Activated T-helper 17 cell treated with anti-CD3 and anti-CD28 coated beads, Interleukin-2, amount 50 U/mL, for 72 hours (primary cell): ENCODE measurements at regions not wholly inside any gene's neighbourhood (a gene's known extent, or its start where the extent isn't known, plus 50 kb on each side); places are given as distances from the start of the nearest gene placed in this dataset.
"Not testable (repeated sequence)": the region's sequence is repeated elsewhere in the genome, so short reads cannot be mapped to it uniquely, and the experiment has no call there.

ENCODE experiments used
- ATAC-seq: fragments of 150-1000 bp; cut with Tn5 transposase; replicated peaks from 2 replicates; pipeline ENCODE4 v1.10.0; 2021; ENCODE audit warnings: mild to moderate bottlenecking, moderate library complexity
- H3K27ac Mint-ChIP-seq: one replicate; pipeline ENCODE4 v1.8.0; 2022; ENCODE audit warnings: mixed read lengths
- H3K27me3 Mint-ChIP-seq: one replicate; pipeline ENCODE4 v1.8.0; 2022; ENCODE audit warnings: mixed read lengths
- H3K36me3 Mint-ChIP-seq: one replicate; pipeline ENCODE4 v1.8.0; 2022; ENCODE audit warnings: low read depth, mild to moderate bottlenecking, mixed read lengths
- H3K4me1 Mint-ChIP-seq: one replicate; pipeline ENCODE4 v1.8.0; 2022; ENCODE audit warnings: mixed read lengths
- H3K4me3 Mint-ChIP-seq: one replicate; pipeline ENCODE4 v1.8.0; 2022; ENCODE audit warnings: mild to moderate bottlenecking, mixed read lengths
- H3K9me3 Mint-ChIP-seq: one replicate; pipeline ENCODE4 v1.8.0; 2022; ENCODE audit warnings: mixed read lengths

DNA sequence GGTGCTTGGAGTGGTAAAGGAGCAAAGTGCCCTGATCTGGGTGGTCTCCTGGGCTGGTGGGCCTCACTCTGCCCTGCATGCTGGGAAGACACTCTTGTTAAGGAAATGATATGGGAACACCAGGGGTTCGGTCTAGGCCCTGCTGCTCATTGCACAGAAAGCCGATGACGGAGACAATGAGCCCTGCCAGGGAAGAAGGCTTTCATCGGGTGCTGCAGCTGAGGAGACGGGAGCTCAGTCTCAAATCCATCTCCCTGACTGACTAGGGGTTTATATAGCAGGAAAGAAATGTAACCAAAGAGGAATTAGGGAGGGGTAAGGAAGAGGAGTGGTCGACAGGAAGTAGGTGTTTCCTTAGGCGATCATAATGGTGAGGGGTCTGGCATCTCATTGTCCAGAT lies 253.4 kb downstream of the TEX29 start:
- Mint-ChIP-seq H3K27me3 (peaks cover 5% of the 10 kb centered on the region), H3K4me3 (no peak overlapping the region), H3K27ac (no peak overlapping the region), H3K36me3 (no peaks in the 10 kb centered on the region), H3K4me1 (no peaks in the 10 kb centered on the region), H3K9me3 (peaks cover 4% of the 10 kb centered on the region)
- ATAC-seq: no peak

DNA sequence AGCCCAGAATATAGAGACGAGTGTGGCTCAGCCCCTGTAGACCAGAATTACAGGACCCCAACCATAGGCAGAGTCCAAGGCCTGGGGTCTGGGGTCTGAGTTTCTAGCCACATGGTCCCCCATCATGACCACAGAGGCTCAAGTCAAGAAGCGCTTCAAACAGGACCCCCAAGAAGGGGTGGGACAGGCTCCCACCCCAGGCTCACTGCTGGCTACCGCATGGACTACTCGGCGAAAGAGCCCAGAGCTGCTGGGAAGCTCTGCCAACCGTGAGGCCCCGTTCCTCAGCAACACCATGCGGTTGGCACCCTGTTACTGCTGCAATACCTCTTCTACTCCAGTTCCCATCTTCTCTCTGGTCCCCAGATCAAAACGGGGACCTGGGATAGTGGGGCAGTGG lies 254.8 kb downstream of the TEX29 start:
- no peak for ATAC-seq
- no peak overlapping the region for H3K27ac Mint-ChIP-seq
- no peak overlapping the region for H3K4me3 Mint-ChIP-seq
- H3K4me1 Mint-ChIP-seq: no peaks in the 10 kb centered on the region
- H3K9me3 Mint-ChIP-seq: peaks cover 4% of the 10 kb centered on the region
- H3K27me3 Mint-ChIP-seq: no peaks in the 10 kb centered on the region
- H3K36me3 Mint-ChIP-seq: no peaks in the 10 kb centered on the region

DNA sequence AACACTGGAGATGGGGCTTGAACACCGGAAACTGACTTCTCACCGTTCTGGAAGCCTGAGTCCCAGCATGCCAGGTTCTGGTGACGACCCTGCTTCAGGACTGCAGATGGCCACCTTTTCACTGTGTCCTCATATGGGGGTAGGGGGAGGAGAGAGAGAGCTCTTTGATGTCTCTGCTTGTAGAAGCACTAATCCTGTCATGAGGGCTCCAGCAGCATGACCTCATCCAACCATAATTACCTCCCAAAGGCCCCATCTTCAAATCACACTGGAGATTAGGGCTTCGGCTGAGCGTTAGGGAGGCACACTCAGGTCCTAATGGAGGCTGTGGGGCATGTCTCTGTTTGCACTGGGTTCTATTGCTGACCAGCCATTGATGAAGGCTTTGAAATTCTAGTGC lies 255.3 kb downstream of the TEX29 start:
- ATAC-seq: no peak

DNA sequence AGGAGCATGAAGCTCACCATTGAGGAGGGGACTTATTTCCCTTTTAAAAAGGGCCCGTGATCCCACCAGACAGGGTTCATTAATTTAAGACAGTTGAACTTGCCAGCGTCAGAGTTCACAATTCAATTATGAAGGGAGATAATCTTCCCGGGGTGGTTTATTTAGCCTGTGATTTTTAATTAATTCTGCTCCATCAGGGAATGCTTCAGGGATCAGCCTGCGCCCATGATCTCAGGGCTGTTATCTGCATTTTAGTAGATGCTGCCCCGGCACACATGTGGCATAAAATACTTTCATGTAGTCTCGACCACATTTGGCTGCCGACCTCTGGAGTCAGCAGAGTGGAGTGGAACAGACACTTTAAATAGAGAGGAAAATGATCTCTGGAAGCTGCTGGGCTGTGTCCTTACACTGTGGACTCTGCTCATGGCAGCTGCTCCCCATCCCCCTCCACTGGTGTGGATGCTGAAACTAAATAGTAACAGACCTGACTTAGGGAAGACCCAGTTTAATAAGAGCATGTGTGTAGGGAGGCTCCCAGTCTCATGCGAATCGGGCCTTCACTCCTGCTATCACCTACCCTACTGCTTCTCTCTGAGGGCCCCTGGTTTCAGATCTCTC lies 256.9 kb downstream of the TEX29 start:
- Mint-ChIP-seq H3K4me3 (no peak overlapping the region), H3K36me3 (no peaks in the 10 kb centered on the region), H3K4me1 (no peaks in the 10 kb centered on the region), H3K27me3 (peaks cover 5% of the 10 kb centered on the region), H3K27ac (no peak overlapping the region), H3K9me3 (peaks cover 7% of the 10 kb centered on the region)
- ATAC-seq: no peak

More for the DNA sequence above, 255.3 kb downstream of the TEX29 start:
- no peak overlapping the region for H3K27ac Mint-ChIP-seq
- H3K36me3 Mint-ChIP-seq: no peaks in the 10 kb centered on the region
- no peaks in the 10 kb centered on the region for H3K4me1 Mint-ChIP-seq
- H3K9me3 Mint-ChIP-seq: peaks cover 4% of the 10 kb centered on the region
- no peaks in the 10 kb centered on the region for H3K27me3 Mint-ChIP-seq
- H3K4me3 Mint-ChIP-seq: no peak overlapping the region

DNA sequence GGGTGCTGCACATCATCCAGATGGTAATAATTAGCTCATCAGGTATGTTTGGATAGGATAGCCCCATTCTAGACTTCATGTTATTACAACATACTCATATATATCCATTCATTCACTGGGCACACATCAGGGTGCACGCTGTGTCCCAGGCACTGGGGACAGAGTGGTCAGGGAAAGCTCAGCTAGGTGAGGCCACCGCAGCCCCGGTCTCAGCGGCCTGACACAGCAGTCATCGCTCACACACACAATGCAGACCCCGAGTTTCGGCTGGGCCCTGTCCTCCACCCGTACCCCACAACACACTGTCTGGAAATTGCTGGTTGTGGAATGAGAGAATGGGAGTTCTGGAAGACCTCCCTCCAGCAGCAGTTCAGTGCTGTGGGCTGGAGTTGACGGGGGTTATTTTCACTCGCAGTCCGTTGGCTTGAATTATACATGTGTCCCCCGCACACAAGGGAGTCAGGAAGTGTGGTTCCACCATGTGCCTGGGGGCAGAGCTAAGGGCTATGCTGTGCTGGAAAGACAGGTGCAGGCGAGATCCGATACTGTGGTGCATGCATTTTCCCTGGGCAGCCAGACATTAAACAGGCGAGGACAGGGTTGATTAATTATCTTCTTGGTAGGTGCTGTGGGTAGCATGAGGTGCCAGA lies 257.6 kb downstream of the TEX29 start:
- no peaks in the 10 kb centered on the region for H3K36me3 Mint-ChIP-seq
- peaks cover 7% of the 10 kb centered on the region for H3K9me3 Mint-ChIP-seq
- peaks cover 8% of the 10 kb centered on the region for H3K27me3 Mint-ChIP-seq
- no peaks in the 10 kb centered on the region for H3K4me1 Mint-ChIP-seq
- H3K4me3 Mint-ChIP-seq: no peak overlapping the region
- H3K27ac Mint-ChIP-seq: no peak overlapping the region
- no peak for ATAC-seq

DNA sequence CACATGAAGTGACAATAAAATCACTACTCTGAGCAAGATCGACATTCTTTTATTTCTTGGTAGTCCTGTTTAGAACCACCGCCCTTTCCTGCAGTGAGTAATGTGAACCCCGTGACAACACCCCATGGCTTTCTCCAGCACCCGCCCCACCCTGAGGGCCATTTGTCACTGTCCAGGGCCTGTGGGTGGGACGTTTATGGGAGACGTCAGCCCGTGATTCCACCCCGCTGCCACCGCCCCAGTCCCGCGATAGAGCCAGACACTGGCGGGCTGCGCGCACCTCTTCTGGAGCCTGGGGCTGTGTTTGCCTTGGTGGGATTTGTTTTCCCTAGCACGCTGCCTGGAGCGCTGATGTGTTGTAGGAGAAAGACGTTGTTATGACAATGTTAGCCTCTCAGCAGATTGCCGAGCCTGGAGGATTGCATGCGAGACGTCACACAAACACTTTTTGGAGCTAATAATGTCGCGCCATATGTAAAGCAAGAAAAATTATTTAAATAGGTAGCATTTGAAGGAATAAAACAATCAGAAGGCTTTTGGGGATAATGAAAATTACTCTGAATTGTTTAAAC lies 263.7 kb downstream of the TEX29 start:
- no peaks in the 10 kb centered on the region for H3K36me3 Mint-ChIP-seq
- no peak overlapping the region for H3K4me3 Mint-ChIP-seq
- peaks cover 7% of the 10 kb centered on the region for H3K9me3 Mint-ChIP-seq
- H3K27me3 Mint-ChIP-seq: peaks cover 13% of the 10 kb centered on the region
- no peak for ATAC-seq
- H3K27ac Mint-ChIP-seq: no peak overlapping the region
- H3K4me1 Mint-ChIP-seq: no peaks in the 10 kb centered on the region

DNA sequence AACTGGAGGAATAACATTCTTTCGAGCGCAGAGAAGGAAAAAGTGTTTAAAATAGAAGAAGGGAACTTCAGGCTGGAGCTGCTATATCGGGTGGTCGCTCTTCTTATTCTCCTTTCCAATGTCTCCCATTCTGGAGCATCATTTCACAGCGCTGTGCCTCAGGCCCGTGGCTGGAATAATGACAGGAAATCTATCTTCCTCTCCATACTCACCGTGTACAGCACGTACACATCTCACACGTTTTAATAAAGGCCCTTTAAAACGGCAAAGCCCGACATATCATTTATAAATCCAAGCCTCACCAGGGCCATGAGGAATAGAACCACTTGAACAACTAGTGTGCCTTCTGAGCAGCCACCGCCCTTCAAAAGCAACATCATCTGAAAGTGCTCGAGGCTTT lies 264.4 kb downstream of the TEX29 start:
- no peak overlapping the region for H3K27ac Mint-ChIP-seq
- H3K9me3 Mint-ChIP-seq: peaks cover 7% of the 10 kb centered on the region
- no peak for ATAC-seq
- no peaks in the 10 kb centered on the region for H3K36me3 Mint-ChIP-seq
- no peaks in the 10 kb centered on the region for H3K4me1 Mint-ChIP-seq
- no peak overlapping the region for H3K4me3 Mint-ChIP-seq
- peaks cover 13% of the 10 kb centered on the region for H3K27me3 Mint-ChIP-seq

DNA sequence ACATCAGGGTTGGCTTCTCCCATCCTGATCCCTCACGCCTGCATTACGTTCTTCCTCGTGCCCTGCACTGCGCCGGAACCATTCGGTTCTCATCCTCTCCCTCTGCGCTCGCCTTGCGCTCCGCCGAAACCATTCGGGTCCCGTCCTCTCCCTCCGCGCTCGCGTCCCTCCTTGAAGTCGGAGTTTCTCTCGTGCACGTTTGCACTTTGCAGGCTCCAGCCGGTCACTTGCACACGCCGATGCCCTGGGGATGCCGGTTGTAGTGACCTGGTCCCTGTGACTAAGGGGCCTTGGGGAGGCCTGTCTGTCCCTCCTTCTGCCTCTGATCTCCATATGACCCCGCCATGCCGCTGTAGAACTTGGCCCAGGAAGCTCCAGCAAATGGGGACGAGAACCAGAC lies 265.8 kb downstream of the TEX29 start:
- no peaks in the 10 kb centered on the region for H3K36me3 Mint-ChIP-seq
- ATAC-seq: no peak
- peaks cover 16% of the 10 kb centered on the region for H3K27me3 Mint-ChIP-seq
- H3K9me3 Mint-ChIP-seq: peaks cover 7% of the 10 kb centered on the region
- no peak overlapping the region for H3K27ac Mint-ChIP-seq
- no peak overlapping the region for H3K4me3 Mint-ChIP-seq
- peaks cover 4% of the 10 kb centered on the region for H3K4me1 Mint-ChIP-seq

DNA sequence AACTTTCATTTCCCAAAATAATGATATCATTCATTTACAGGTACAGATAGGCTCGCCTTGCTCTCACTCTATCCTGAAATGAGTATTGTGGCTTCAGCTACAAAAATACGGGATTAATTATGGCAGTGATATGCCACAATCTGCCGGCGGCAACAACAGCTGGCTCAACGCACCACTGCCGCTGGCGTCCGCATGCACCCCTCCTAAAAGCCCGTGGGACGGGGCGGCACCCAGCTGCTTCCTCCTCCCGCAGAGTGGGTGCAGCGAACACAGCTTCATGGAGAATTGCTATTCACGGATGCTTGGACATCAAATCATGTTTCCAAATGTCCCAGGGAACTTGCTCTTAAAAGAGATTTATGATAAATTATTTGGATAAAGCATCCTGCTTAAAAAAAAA lies 266.8 kb downstream of the TEX29 start:
- no peak overlapping the region for H3K27ac Mint-ChIP-seq
- H3K4me3 Mint-ChIP-seq: no peak overlapping the region
- H3K4me1 Mint-ChIP-seq: peaks cover 4% of the 10 kb centered on the region
- peaks cover 11% of the 10 kb centered on the region for H3K27me3 Mint-ChIP-seq
- no peak for ATAC-seq
- no peaks in the 10 kb centered on the region for H3K36me3 Mint-ChIP-seq
- H3K9me3 Mint-ChIP-seq: peaks cover 4% of the 10 kb centered on the region

DNA sequence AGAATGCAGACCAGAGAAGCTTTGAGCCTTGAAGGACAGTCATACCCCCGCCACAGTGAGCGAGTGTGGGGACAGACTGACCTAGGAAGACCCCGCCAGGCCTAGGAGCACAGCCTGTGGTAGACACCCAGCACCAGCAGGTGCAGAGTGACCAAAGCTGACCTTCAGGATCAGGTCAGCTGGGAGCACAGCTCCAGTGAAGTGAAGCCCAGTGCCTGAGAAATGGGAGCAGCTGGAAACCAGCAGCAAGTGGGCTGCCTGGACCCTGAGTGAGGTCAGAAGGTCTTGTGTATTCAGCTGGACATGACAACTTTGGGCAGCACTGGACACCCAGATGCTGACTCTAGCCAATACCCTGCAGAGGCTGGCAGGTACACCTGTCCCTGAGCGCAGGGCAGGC lies 268.9 kb downstream of the TEX29 start:
- no peak overlapping the region for H3K4me3 Mint-ChIP-seq
- H3K4me1 Mint-ChIP-seq: peaks cover 4% of the 10 kb centered on the region
- ATAC-seq: no peak
- H3K36me3 Mint-ChIP-seq: no peaks in the 10 kb centered on the region
- peaks cover 4% of the 10 kb centered on the region for H3K9me3 Mint-ChIP-seq
- H3K27ac Mint-ChIP-seq: no peak overlapping the region
- peaks cover 3% of the 10 kb centered on the region for H3K27me3 Mint-ChIP-seq

DNA sequence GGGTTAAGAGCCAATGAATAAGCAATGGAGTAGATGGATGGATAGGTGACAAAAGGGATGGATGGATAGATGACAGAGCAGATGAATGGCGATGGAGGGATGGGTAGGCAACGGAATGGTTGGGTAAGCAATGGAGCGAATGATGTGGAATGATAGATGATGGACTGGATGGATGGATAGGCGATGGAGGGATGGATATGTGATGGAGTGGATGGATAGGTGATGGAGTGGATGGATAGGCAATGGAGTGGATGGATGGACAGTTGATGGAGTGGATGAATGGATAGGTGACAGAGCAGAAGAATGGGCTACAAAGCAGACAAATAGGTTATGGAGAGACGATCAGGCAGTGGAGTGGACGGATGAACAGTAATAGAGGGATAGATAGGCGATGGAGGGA lies 269.6 kb downstream of the TEX29 start:
- no peak for ATAC-seq
- Mint-ChIP-seq H3K27me3 (peaks cover 6% of the 10 kb centered on the region), H3K4me3 (no peak overlapping the region), H3K4me1 (peaks cover 4% of the 10 kb centered on the region), H3K27ac (no peak overlapping the region), H3K9me3 (peaks cover 4% of the 10 kb centered on the region), H3K36me3 (no peaks in the 10 kb centered on the region)

DNA sequence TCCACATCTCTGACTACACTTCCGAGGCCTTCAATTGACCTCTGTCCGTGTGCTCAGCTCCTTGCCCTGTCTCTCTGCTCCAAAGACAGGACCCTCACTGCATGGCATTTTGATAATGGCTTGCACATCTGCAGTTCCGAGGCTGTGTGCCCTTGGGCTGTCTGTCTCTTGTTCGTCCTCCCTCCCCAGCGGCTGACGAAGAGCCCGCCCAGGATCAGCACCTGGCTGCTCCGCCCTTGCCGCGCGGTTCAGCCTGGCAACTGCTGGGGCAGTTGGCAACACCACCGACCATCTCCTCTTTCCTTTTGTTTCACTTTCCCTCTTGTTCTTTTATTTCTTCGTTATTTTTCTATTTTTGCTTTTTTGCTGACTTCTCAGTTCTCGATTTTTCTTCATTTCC lies 270.4 kb downstream of the TEX29 start:
- H3K9me3 Mint-ChIP-seq: peaks cover 4% of the 10 kb centered on the region
- H3K27ac Mint-ChIP-seq: no peak overlapping the region
- no peaks in the 10 kb centered on the region for H3K36me3 Mint-ChIP-seq
- ATAC-seq: no peak
- peaks cover 4% of the 10 kb centered on the region for H3K4me1 Mint-ChIP-seq
- H3K4me3 Mint-ChIP-seq: no peak overlapping the region
- H3K27me3 Mint-ChIP-seq: peaks cover 6% of the 10 kb centered on the region

DNA sequence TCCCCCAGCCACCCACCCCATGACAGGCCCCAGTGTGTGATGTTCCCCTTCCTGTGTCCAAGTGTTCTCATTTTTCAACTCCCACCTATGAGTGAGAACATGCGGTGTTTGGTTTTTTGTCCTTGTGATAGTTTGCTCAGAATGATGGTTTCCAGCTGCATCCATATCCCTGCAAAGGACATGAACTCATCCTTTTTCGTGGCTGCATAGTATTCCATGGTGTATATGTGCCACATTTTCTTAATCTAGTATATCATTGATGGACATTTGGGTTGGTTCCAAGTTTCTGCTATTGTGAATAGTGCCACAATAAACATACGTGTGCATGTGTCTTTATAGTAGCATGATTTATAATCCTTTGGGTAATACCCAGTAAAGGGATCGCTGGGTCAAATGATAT lies 273.0 kb downstream of the TEX29 start:
- not testable (repeated sequence) for ATAC-seq, H3K9me3 Mint-ChIP-seq, H3K4me3 Mint-ChIP-seq, H3K36me3 Mint-ChIP-seq, H3K27me3 Mint-ChIP-seq, H3K4me1 Mint-ChIP-seq, H3K27ac Mint-ChIP-seq

DNA sequence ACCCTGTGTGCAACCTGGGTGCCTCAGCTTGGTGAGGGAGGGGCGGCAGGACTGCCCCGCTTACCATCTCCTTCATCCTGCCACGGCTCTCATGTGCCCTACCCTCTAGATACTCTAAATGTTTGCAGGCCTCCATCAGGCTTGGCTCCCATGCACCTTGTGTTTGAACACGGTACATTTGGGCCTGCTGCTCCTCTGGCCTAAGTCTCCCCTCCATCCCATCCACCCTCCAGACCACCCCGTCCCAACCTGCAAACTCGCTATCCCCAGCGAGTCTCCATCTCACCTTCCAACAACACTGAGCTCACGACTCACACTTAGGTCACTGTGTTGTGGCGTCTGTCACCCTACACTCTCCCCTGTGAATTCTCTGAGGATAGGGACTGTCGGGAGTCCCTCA lies 274.2 kb downstream of the TEX29 start:
- H3K27ac Mint-ChIP-seq: no peak overlapping the region
- H3K4me3 Mint-ChIP-seq: no peak overlapping the region
- H3K9me3 Mint-ChIP-seq: no peaks in the 10 kb centered on the region
- H3K4me1 Mint-ChIP-seq: peaks cover 4% of the 10 kb centered on the region
- ATAC-seq: no peak
- no peaks in the 10 kb centered on the region for H3K36me3 Mint-ChIP-seq
- peaks cover 15% of the 10 kb centered on the region for H3K27me3 Mint-ChIP-seq

DNA sequence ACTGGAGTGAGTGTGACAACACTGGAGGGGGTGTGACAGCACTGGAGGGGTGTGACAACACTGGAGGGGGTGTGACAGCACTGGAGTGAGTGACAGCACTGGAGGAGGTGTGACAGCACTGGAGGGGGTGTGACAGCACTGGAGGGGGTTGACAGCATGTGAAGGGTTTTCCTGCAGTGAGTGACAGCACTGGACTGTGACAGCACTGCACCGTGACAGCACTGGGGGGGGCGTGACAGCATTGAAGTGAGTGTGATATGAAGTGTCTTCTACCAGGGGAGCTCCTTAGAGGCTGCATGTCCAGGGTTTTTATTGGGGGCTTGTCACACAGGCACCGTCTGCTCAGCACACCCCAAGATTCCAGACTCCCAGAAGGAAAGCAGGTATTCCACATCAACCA lies 274.8 kb downstream of the TEX29 start:
- Mint-ChIP-seq H3K4me3 (no peak overlapping the region), H3K36me3 (no peaks in the 10 kb centered on the region), H3K9me3 (no peaks in the 10 kb centered on the region), H3K27ac (no peak overlapping the region), H3K4me1 (peaks cover 4% of the 10 kb centered on the region), H3K27me3 (peaks cover 14% of the 10 kb centered on the region)
- ATAC-seq: no peak
